IMR-90 (cell line): ENCODE measurements at regions not wholly inside any gene's neighbourhood (a gene's known extent, or its start where the extent isn't known, plus 50 kb on each side); places are given as distances from the start of the nearest gene placed in this dataset.

ENCODE experiments used
- ATAC-seq: fragments of 200-7000 bp; cut with Tn5 transposase; 2 replicates; pipeline ENCODE4 v1.9.1; 2020; ENCODE audit warnings: low read depth, mild to moderate bottlenecking, moderate library complexity
- BruUV-seq: library from RNA; stranded (reverse); fragments of 400-500 nt; replicated peaks from 2 replicates; lab custom pipeline; 2021; lab: Mats Ljungman, UMichigan
- CTCF ChIA-PET: fragments of 300-600 bp; formaldehyde crosslinking; extraction: SDS; loops from one replicate; lab custom pipeline; 2021; ENCODE audit warnings: antibody characterized with exemption; lab: Yijun Ruan, JAX
- POLR2A ChIA-PET: fragments of 300-600 bp; sonication (Branson Sonifier 250); formaldehyde crosslinking; loops from one replicate; lab custom pipeline; 2022; ENCODE audit warnings: antibody characterized with exemption; ENCODE audit not compliant: unreplicated experiment; lab: Charles Lee
- DNase-seq: peaks from one replicate; pipeline ENCODE4 v3.0.0; 2013
- H2AFZ ChIP-seq: replicated peaks from 2 replicates; pipeline ENCODE3; 2013; ENCODE audit warnings: low read length, mild to moderate bottlenecking; ENCODE audit not compliant: poor library complexity
- H2AK5ac ChIP-seq: 2 replicates; pipeline ENCODE4 v1.6.1; 2013; ENCODE audit warnings: low read depth, low read length, inconsistent platforms
- H2AK9ac ChIP-seq: replicated peaks from 2 replicates; pipeline ENCODE3; 2013; ENCODE audit warnings: mild to moderate bottlenecking, low read depth, low read length, moderate library complexity; ENCODE audit not compliant: poor library complexity
- H2BK120ac ChIP-seq: 2 replicates; pipeline ENCODE4 v1.6.1; 2013; ENCODE audit warnings: low read depth, low read length, inconsistent platforms
- H2BK15ac ChIP-seq: 3 replicates; pipeline ENCODE4 v1.6.1; 2013; ENCODE audit warnings: low read depth, low read length, inconsistent platforms
- H2BK20ac ChIP-seq: 2 replicates; pipeline ENCODE4 v1.6.1; 2013; ENCODE audit warnings: low read depth, mild to moderate bottlenecking, inconsistent platforms, low read length, moderate library complexity
- H2BK5ac ChIP-seq: 2 replicates; pipeline ENCODE4 v1.6.1; 2013; ENCODE audit warnings: mild to moderate bottlenecking, low read depth, low read length, inconsistent platforms; ENCODE audit not compliant: poor library complexity, severe bottlenecking
- H3K14ac ChIP-seq: replicated peaks from 2 replicates; pipeline ENCODE4 v1.6.1; 2013; ENCODE audit warnings: low read depth, low read length, inconsistent platforms
- H3K18ac ChIP-seq: 2 replicates; pipeline ENCODE4 v1.6.1; 2013; ENCODE audit warnings: low read depth, low read length, control low read depth
- H3K23ac ChIP-seq: 2 replicates; pipeline ENCODE4 v1.6.1; 2013; ENCODE audit warnings: low read depth, low read length, inconsistent platforms
- H3K27ac ChIP-seq: 2 replicates; pipeline ENCODE4 v1.5.1; 2013; ENCODE audit warnings: mild to moderate bottlenecking, control low read depth, low read length; ENCODE audit not compliant: insufficient read depth
- H3K27me3 ChIP-seq: 2 replicates; pipeline ENCODE4 v1.6.1; 2013; ENCODE audit warnings: low read length; ENCODE audit not compliant: control insufficient read depth, insufficient read depth
- H3K36me3 ChIP-seq: 2 replicates; pipeline ENCODE4 v1.6.1; 2013; ENCODE audit warnings: low read length, mixed read lengths; ENCODE audit not compliant: control insufficient read depth, insufficient read depth
- H3K4ac ChIP-seq: 2 replicates; pipeline ENCODE4 v1.6.1; 2013; ENCODE audit warnings: low read depth, low read length, inconsistent platforms
- H3K4me1 ChIP-seq: 2 replicates; pipeline ENCODE4 v1.6.1; 2013; ENCODE audit warnings: low read length, mixed read lengths; ENCODE audit not compliant: control insufficient read depth, insufficient read depth
- H3K4me2 ChIP-seq: 2 replicates; pipeline ENCODE4 v1.6.1; 2013; ENCODE audit warnings: low read depth, mild to moderate bottlenecking, control low read depth, low read length, moderate library complexity
- H3K4me3 ChIP-seq: 2 replicates; pipeline ENCODE4 v1.5.1; 2013; ENCODE audit warnings: low read depth, mild to moderate bottlenecking, control low read depth, low read length, moderate library complexity; ENCODE audit not compliant: insufficient read depth
- H3K56ac ChIP-seq: 2 replicates; pipeline ENCODE4 v1.6.1; 2013; ENCODE audit warnings: low read length, inconsistent platforms; ENCODE audit not compliant: insufficient read depth; ENCODE audit errors: extremely low read depth
- H3K79me1 ChIP-seq, 2 experiments: 2 replicates each; pipeline ENCODE4 v1.6.1; 2013; ENCODE audit warnings: low read length in 2 of 2, inconsistent platforms in 1 of 2, low read depth in 1 of 2
- H3K9ac ChIP-seq: 2 replicates; pipeline ENCODE4 v1.6.1; 2013; ENCODE audit warnings: low read depth, low read length, control low read depth
- H3K9me1 ChIP-seq: 2 replicates; pipeline ENCODE4 v1.6.1; 2013; ENCODE audit warnings: low read length, inconsistent platforms; ENCODE audit not compliant: insufficient read depth
- H3K9me3 ChIP-seq: 2 replicates; pipeline ENCODE4 v1.6.1; 2013; ENCODE audit warnings: low read length; ENCODE audit not compliant: control insufficient read depth, insufficient read depth
- H4K20me1 ChIP-seq: 2 replicates; pipeline ENCODE4 v1.6.1; 2013; ENCODE audit warnings: low read length, inconsistent platforms; ENCODE audit not compliant: insufficient read depth
- H4K5ac ChIP-seq: 2 replicates; pipeline ENCODE4 v1.6.1; 2013; ENCODE audit warnings: mild to moderate bottlenecking, low read depth, low read length, control low read depth
- H4K8ac ChIP-seq, 2 experiments: 2 replicates each; pipeline ENCODE4 v1.6.1; 2013; ENCODE audit warnings: low read depth in 2 of 2, low read length in 2 of 2, control low read depth in 1 of 2, inconsistent platforms in 1 of 2
- H4K91ac ChIP-seq: 2 replicates; pipeline ENCODE4 v1.6.1; 2013; ENCODE audit warnings: low read depth, low read length, inconsistent platforms; ENCODE audit not compliant: insufficient read depth
- CEBPB ChIP-seq: IDR thresholded peaks from 2 replicates; pipeline ENCODE4 v1.6.1; 2012; ENCODE audit warnings: low read depth, low read length, improper control_type of control experiment
- ELK1 ChIP-seq: fragments of 150-350 bp; IDR thresholded peaks from 2 replicates; pipeline ENCODE4 v1.6.1; 2016; ENCODE audit warnings: low read depth, mild to moderate bottlenecking, low read length, moderate library complexity, borderline replicate concordance
- FOS ChIP-seq: fragments of 150-350 bp; IDR thresholded peaks from 2 replicates; pipeline ENCODE4 v1.6.1; 2016; ENCODE audit warnings: low read depth, low read length
- MAZ ChIP-seq: IDR thresholded peaks from 2 replicates; pipeline ENCODE4 v1.6.1; 2012; ENCODE audit warnings: low read depth, mild to moderate bottlenecking, low read length, improper control_type of control experiment, moderate library complexity, borderline replicate concordance
- NFE2L2 ChIP-seq: fragments of 150-350 bp; IDR thresholded peaks from 2 replicates; pipeline ENCODE4 v1.6.1; 2016; ENCODE audit warnings: low read depth, mild to moderate bottlenecking, low read length
- POLR2A ChIP-seq: IDR thresholded peaks from 2 replicates; pipeline ENCODE4 v1.6.1; 2012; ENCODE audit warnings: mild to moderate bottlenecking, low read depth, low read length
- WGBS, 2 experiments: methylation state at CpG; one replicate each; pipeline versions ENCODE4 v1.1.5 to v1.1.7; 2013; ENCODE audit warnings: missing lambda C conversion rate in 2 of 2; ENCODE audit not compliant: insufficient read length in 1 of 2; ENCODE audit errors: extremely low coverage in 2 of 2; 5-methylcytosine and 5-hydroxymethylcytosine counted together
- dilution Hi-C: fragments of 300-500 bp; cut with HindIII; formaldehyde crosslinking; loops from one replicate; pipeline ENCODE4 v1.14.3; 2018; ENCODE audit warnings: low sequenced_read_pairs; ENCODE audit not compliant: unreplicated experiment
- in situ Hi-C: fragments of 300-500 bp; cut with MboI; formaldehyde crosslinking; loops from 3 replicates; pipeline ENCODE4 v1.14.3; 2019; ENCODE audit warnings: low sequenced_read_pairs, inconsistent platforms, mixed read lengths
- intact Hi-C: fragments of 100-400 bp; cut with micrococcal nuclease; formaldehyde crosslinking; loops from 2 replicates; pipeline ENCODE4 v1.10.0; 2022
- TF ChIP-seq, protein P1 (sequence below): conservative IDR thresholded peaks from 2 replicates; pipeline ENCODE4 v1.5.1; 2012; ENCODE audit warnings: mild to moderate bottlenecking, low read depth, low read length, improper control_type of control experiment
- TF ChIP-seq, protein P2 (sequence below): fragments of 150-350 bp; IDR thresholded peaks from 2 replicates; pipeline ENCODE4 v1.6.1; 2017; ENCODE audit warnings: mild to moderate bottlenecking, antibody characterized with exemption, low read length, low read depth

GRCh38 chr3:105022813-105023212 lies 343.9 kb upstream of the ALCAM start:
- H4K20me1 ChIP-seq = no peaks in the 10 kb centered on the region
- no peak overlapping the region for H4K5ac ChIP-seq
- H3K4me1 ChIP-seq = no peaks in the 10 kb centered on the region
- H4K8ac ChIP-seq = no peak overlapping the region
- no peak overlapping the region for H2BK20ac ChIP-seq
- H3K4me2 ChIP-seq = no peak overlapping the region
- no TSS peak for BruUV-seq
- no peaks in the 10 kb centered on the region for H3K79me1 ChIP-seq
- CTCF ChIA-PET = no interaction called here
- DNase-seq (no peak), ATAC-seq (no peak)
- H3K56ac ChIP-seq = no peak overlapping the region
- no peak overlapping the region for H3K4ac ChIP-seq
- H3K9ac ChIP-seq = no peak overlapping the region
- H2BK5ac ChIP-seq = no peak overlapping the region
- H2AK9ac ChIP-seq = no peak overlapping the region
- POLR2A ChIA-PET = no interaction called here
- no peaks in the 10 kb centered on the region for H3K36me3 ChIP-seq
- TF ChIP-seq FOS (no peak), ELK1 (no peak), POLR2A (no peak), NFE2L2 (no peak), CEBPB (no peak), MAZ (no peak)
- TF ChIP-seq, protein P1, sequence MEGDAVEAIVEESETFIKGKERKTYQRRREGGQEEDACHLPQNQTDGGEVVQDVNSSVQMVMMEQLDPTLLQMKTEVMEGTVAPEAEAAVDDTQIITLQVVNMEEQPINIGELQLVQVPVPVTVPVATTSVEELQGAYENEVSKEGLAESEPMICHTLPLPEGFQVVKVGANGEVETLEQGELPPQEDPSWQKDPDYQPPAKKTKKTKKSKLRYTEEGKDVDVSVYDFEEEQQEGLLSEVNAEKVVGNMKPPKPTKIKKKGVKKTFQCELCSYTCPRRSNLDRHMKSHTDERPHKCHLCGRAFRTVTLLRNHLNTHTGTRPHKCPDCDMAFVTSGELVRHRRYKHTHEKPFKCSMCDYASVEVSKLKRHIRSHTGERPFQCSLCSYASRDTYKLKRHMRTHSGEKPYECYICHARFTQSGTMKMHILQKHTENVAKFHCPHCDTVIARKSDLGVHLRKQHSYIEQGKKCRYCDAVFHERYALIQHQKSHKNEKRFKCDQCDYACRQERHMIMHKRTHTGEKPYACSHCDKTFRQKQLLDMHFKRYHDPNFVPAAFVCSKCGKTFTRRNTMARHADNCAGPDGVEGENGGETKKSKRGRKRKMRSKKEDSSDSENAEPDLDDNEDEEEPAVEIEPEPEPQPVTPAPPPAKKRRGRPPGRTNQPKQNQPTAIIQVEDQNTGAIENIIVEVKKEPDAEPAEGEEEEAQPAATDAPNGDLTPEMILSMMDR = no peak
- TF ChIP-seq, protein P2, sequence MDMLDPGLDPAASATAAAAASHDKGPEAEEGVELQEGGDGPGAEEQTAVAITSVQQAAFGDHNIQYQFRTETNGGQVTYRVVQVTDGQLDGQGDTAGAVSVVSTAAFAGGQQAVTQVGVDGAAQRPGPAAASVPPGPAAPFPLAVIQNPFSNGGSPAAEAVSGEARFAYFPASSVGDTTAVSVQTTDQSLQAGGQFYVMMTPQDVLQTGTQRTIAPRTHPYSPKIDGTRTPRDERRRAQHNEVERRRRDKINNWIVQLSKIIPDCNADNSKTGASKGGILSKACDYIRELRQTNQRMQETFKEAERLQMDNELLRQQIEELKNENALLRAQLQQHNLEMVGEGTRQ = no peak
- dilution Hi-C loops (no loop called here), in situ Hi-C loops (no loop called here), intact Hi-C loops (no loop called here)
- no peak overlapping the region for H3K4me3 ChIP-seq
- no peak overlapping the region for H3K18ac ChIP-seq
- H4K91ac ChIP-seq = no peak overlapping the region
- H3K23ac ChIP-seq = no peak overlapping the region
- no peak overlapping the region for H2BK15ac ChIP-seq
- H3K27ac ChIP-seq = no peak overlapping the region
- H3K14ac ChIP-seq = no peak overlapping the region
- no peaks in the 10 kb centered on the region for H3K9me3 ChIP-seq
- no peak overlapping the region for H2AFZ ChIP-seq
- WGBS, 2 experiments = 67% methylated on average over 1 of the region's 2 CpGs; no CpG with 5 or more reads in 1 of the 2 experiments
- H3K27me3 ChIP-seq = no peaks in the 10 kb centered on the region
- H3K9me1 ChIP-seq = no peaks in the 10 kb centered on the region
- no peak overlapping the region for H2BK120ac ChIP-seq
- no peak overlapping the region for H2AK5ac ChIP-seq
